LoVo (cell line): ENCODE measurements at regions not wholly inside any gene's neighbourhood (a gene's known extent, or its start where the extent isn't known, plus 50 kb on each side); places are given as distances from the start of the nearest gene placed in this dataset.
"Not testable (repeated sequence)": the region's sequence is repeated elsewhere in the genome, so short reads cannot be mapped to it uniquely, and the experiment has no call there.

Experiments used
- DNase-seq: peaks from one replicate; pipeline ENCODE4 v3.0.0-alpha.2; 2016; ENCODE audit warnings: low spot score

DNA sequence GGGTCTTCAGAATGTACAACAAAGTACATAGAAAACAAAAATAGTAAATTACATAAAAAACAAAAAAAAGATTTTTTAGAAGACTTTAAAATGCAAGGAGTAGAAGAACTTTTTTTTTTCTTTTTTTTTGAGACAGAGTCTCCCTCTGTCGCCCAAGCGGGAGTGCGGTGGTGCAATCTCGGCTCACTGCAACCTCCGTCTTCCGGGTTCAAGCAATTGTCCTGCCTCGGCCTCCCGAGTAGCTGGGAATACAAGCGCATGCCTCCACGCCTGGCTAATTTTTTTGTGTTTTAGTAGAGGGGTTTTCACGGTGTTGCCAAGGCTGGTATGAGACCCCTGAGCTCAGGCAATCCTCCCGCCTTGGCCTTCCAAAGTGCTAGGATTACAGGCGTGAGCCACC is 104.5 kb upstream of the ZC3H15 start:
- no peak for DNase-seq

DNA sequence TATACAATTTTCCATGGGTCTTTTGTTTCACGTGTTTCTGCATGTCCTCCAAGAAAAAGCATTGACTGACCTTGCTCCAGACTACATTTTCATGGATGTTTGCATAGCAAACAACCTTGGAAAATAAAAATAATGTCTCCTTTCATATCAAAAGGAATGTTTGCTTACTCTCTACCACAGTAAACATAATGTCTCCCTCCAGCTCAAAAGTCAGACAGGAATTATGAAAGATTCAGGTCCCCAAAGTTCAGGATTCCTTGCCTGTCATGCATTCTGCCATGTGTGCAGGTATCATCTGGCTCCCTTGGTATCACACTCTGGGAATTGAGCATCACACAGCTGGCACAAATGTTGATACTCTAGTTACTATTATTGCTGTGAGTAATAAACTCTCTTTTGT is 103.1 kb upstream of the ZC3H15 start:
- no peak for DNase-seq

DNA sequence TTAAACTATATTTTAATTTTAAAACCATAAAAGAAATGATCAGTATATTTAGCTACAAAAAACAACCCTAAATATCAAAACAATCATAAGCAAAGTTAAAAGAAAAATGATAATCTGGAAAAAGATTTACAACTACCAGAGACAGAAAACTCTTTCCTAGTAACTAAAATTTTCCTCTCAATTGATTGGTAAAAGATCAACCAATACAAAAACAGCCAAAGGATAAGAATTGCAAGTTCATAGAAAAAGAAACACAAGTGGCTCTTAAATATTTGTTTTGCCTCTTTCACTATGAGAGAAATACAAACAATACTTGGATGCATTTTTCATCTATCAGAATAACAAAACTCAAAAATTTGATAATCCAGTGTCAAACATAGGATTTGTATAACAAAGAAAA is 101.8 kb upstream of the ZC3H15 start:
- DNase-seq = no peak

DNA sequence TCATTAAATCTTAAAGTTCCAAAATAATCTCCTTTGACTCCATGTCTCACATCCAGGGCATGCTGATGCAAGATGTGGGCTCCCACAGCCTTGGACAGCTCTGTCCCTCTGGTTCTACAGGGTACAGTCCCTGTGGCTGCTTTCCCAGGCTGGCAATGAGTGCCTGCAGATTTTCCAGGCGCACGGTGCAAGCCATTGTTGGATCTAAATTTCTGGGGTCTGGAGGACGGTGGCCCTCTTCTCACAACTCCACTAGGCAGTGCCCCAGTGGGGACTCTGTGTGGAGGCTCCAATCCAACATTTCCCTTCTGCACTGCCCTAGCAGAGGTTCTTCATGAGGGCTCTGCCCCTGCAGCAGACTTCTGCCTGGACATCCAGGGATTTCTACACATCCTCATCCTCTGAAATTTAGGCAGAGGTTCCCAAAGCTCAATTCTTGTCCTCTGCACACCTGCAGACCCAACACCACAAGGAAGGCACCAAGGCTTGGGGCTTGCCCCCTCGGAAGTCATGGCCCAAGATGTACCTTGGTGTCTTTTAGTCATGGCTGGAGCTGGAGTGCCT is 100.3 kb upstream of the ZC3H15 start:
- not testable (repeated sequence) for DNase-seq

DNA sequence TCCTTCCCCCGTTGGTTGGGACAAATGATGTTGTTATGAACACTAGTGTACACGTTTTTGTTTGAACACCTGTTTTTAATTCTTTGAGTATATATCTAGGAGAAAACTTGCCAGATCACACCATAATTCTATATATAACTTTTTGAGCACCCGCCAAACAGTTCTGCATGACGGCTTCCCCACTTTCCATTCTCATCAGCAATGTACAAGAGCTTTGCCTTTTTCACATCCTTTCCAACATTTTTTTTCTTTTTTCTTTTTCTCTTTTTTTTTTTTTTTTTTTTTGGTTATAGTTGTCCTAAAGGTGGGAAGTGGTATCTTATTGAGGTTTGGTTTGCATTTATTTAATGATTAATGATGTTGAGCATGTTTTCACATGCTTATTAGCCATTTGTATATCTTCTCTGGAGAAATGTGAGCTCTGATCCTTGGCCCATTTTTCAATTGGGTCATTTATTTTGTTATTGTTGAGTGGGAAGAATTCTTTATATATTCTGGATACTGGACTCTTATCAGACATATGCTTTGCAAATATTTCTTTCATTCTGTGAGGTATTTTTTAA is 86.9 kb upstream of the ZC3H15 start:
- no peak for DNase-seq

DNA sequence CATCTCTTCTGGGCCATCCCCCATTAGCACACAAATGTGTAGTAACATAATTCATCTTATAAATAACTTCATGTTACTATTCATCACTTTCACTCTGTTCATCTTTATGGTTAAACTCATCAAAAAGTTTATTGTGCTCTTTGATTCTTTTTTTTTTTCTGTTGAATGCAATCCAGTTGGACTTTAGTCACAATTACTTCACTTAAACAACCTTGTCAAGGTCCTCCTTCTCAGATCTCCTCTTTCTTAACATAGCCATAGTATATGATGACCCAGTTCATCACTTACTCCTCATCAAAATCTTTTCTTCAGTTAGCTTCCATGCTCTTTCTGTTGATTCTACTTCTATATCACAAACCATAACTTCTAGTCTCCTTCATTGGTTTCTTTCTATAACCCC is 80.2 kb upstream of the ZC3H15 start:
- DNase-seq = no peak

DNA sequence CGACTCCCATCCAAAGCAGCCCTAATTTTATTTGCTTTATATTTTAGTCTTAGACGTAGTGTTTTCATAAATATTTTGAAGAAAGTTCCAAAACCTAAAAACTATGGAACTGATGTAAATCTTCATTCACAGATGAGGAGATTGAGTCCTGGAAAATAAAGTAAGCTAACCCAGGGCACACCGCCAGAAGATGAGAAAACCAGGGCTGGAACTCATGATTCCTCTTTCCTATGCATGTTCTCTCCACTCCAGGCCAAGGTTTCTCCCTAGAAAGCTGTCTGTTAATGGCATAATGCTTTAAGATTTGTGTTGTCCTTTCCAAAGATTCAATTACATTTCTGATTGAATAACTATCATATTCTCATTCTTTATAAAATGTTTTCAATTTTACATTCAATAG is 78.4 kb upstream of the ZC3H15 start:
- DNase-seq = no peak

DNA sequence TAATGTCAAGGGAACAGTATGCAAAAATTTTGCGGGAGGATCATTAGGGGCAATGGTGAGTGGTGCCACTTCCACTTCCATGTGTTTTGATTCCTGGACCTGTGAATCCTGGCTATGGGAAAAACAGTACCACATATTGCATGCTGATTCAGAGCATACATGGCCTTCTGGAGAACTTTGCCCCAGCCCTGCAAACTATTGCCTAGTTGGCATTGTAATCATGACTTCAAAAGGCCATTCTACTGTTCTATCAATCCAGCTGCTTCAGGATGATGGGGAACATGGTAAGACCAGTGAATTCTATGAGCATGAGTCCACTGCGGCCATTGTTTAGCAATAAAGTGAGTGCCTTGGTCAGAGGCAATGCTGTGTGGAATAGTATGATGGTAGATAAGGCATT is 75.3 kb upstream of the ZC3H15 start:
- DNase-seq = no peak

DNA sequence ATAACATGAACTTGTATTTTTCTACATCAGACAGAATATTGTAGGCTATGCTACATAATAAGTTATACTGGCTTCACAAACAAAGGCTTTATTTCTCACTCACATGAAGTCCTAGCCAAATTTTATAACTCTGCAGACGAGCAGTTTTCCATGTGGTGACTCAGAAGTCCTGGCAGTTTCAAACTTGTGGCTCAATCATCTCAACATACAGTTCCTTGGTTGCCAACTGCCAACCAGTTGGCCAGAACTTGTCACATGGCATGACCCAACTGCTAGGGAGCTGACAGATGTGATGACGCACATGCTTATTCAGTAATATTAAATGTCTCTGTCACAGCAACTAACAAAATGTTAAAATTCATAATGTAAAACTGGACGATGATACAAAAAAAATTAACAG is 63.8 kb upstream of the ZC3H15 start:
- DNase-seq = peak; percentile 23

DNA sequence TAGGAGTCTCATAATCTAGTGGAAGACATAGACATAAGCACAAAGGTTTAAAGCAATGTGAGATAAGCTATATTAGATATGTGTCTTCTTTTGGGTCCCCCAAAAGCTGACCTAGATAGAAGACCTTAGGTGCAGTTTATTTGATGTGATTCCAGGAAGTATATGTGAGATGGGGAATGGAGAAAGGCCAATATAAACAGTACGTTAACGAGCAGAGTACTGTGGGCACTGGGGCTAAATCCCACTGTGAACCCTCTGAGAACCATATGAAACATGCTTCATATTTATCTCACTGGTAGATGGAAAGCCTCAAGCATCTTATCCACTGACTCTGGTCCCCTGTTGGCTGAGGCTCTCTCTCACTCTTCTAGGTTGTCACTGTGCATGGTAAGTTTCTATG is 62.6 kb upstream of the ZC3H15 start:
- no peak for DNase-seq

DNA sequence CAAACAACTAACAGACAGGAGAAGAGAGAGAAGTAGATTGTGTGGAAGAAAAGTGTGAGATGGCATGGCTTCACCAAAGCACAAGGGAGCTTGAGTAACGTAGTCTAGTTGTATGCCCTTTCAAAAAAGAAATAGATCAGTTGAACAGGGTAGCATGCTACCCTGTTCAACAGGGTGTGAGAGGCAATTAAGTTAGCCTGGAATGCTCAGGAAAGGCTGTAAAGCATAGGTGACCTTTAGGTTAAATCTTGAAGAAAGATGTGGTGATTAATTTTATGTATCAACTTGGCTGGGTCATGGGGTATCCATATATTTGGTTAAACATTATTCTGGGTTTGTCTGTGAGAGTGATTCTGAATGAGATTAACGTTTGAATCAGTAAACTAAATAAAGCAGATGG is 61.8 kb upstream of the ZC3H15 start:
- peak; percentile 12 for DNase-seq

DNA sequence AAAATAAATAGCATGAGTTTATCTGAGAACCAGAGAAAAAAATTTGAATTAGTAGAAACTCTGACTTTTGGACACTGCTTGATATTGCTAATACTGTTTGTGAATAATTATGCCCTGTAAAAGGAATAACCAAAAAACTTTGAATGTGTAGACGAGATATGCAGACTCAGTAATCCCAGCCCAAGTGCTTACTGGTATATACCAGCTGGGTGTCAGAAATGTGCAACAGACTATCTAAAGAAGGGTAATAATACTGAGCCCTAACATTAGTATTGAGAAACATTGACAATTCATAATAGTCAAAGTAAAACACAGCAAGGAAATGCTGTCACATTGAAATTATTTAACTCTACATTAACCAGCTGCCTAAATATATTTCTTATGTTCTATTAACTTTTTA is 60.5 kb upstream of the ZC3H15 start:
- no peak for DNase-seq

DNA sequence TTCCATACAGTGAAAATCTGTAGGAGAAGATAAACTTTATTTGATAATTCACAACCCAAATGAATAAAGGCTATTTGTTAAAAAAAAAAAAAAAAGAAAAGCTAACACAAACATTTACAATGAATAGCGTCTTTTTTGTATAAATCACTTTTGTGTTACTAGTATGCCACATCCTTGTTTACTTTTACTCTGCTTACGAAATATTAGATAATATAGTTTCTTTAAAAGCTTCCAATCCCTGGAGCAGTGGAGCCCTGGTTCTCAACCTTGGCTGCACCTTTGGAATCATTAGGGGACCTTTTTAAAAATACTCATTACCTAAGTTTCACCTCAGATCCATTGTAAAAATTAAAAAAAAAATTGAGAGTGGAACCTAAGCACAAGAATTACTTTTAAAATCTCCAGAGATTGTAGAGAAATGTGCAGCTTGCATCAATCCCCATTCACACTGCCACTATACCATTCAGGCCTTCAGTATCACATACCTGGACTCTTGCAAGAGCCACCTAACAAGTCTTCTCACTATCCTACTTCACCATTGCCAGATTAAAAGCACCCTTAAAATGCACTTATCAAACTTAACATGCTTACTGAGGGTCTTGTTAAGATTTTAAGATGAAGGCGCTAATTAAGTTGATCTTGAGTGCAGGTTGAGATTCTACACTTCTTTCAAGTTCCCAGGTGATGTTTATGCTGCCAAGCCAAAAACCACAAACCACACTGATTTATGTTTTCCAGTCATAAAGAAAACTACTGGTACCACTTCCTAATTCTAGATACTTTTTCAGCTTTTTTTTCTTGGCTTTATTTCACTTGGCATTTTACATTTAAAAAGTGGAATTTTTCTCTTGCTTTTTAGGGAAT is 59.7 kb upstream of the ZC3H15 start:
- DNase-seq = peak; percentile 8

DNA sequence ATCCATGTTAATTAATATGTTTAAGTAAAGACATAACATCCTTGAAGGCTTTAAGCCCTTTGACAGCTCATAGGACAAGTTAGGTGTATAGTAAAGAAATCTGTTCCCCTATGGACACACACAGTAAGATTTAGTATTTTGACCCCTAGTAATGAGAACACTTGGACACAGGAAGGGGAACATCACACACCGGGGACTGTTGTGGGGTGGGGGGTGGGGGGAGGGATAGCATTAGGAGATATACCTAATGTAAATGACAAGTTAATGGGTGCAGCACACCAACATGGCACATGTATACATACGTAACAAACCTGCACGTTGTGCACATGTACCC is 59.1 kb upstream of the ZC3H15 start:
- not testable (repeated sequence) for DNase-seq

DNA sequence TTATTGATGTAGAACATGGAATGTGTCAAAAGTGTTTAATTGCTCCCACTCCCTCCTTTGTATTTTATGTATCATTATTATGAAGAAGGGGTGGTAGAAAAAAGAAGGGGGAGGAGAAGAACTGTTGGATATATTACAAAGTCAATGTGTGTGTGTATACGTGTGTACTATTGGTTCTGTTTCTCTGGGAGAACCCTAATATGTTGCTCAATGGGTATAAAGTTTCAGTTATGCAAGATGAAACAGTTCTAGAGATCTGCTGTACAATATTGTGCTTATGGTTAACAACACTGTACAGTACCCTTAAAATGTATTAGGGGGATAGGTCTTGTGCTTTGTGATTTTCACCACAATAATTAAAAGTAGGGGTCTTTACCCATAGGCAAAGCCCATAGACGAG is 58.1 kb upstream of the ZC3H15 start:
- no peak for DNase-seq

DNA sequence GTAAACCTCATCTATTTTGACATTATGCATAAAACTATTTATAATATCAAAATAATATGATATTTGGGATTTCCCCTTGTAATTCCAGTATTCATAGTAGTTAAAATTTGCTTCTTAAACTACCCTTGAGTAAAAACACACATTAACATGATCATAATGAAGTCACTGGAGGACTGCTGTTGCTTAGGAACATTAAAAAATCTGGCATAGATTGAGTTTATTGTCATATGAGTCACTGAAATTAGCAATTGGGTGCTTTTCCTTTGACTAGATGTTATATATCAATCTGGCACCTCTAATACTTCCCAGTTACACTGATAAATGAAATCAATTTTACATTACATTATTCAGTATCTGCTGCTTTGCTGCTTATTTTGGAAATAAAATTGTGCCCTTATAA is 57.0 kb upstream of the ZC3H15 start:
- DNase-seq = no peak

DNA sequence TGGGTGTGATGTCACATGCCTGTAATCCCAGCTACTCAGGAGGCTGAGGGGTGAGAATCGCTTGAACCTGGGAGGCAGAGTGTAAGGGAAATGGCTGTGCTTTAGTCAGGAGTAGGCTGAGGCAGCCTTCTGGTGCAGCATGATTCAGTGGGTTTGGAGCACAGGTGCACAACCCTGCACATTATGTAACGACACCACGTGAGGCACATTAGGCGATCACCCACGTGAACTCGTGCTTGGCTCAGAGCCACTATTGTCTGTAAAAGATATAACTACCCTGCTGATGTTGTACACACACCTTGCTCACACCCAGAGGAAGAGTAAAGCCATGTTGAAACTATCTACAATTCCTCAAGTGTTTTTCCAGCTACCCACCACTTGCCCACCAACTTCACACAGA is 54.8 kb upstream of the ZC3H15 start:
- DNase-seq = no peak

DNA sequence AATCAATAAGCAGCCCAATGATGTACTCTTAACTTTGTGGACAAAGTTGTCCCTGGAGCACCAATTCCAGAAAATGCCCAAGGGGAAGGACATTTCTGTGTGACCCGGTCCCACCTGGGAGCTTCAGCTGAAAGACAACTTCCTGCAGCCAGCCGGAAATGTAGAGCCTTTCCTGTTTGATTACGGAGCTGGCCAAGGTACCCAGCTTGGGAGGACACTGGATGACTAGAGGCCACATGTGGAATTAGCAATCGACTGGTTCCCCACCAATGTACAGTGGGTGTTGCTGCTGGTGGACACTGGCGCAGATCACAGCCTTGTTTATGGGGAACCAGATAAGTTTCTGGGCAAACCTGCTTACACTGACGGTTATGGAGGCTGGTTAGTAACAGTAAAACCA is 53.0 kb upstream of the ZC3H15 start:
- DNase-seq = no peak

DNA sequence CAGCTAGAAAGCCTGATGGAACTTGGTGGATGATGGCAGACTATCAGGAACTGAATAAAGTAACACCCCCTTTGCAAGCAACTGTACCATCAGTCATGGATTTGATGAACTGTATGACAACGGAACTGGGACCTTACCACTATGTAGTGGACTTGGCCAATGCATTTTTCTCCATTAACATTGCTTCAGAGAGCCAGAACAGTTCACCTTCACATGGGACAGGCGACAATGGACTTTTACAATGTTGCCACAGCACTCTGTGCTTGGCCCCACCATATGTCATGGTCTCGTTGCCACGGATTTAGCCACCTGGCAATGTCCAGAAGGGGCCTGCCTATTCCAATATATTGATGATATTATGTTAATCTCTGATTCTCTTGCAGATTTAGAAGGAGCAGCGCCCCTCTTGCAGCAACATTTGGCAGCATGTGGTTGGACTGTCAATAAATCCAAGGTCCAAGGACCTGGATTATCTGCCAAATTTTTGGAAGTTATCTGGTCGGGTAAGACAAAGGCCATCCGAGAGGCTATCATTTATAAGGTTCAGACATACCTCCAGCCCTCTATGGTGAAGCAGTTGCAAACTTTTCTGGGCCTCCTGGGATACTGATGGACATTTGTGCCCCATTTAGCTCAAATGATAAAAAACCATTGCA is 52.2 kb upstream of the ZC3H15 start:
- no peak for DNase-seq
